GM08714 (cell line): ENCODE measurements at regions not wholly inside any gene's neighbourhood (a gene's known extent, or its start where the extent isn't known, plus 50 kb on each side); places are given as distances from the start of the nearest gene placed in this dataset.

Experiments
- H3K4me3 ChIP-seq: fragments of 200-500 bp; sonication (Bioruptor generic); 2 replicates; pipeline ENCODE4 v1.5.1; 2014; ENCODE audit warnings: mild to moderate bottlenecking, low read length, inconsistent platforms
- ZNF274 ChIP-seq: IDR thresholded peaks from 2 replicates; pipeline ENCODE4 v1.6.1; 2012; ENCODE audit warnings: mild to moderate bottlenecking, low read depth, low read length

DNA sequence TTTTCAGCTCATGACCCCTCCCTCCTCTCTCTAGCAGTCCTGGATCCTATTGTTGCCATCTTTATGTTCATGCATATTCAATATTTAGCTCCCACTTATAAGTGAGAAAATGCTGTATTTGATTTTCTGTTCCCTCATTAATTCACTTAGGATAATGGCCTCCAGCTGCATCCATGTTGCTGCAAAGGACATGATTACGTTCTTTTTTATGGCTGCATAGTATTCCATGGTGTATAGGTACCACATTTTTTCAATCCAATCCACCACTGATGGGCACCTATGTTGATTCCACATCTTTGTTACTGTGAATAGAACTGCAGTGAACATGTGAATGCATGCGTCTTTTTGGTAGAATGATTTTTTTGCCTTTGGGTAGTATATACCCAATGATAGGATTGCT is 188.4 kb downstream of the FOXL1 start:
- no peak for TF ChIP-seq ZNF274
- H3K4me3 ChIP-seq = no peak overlapping the region

DNA sequence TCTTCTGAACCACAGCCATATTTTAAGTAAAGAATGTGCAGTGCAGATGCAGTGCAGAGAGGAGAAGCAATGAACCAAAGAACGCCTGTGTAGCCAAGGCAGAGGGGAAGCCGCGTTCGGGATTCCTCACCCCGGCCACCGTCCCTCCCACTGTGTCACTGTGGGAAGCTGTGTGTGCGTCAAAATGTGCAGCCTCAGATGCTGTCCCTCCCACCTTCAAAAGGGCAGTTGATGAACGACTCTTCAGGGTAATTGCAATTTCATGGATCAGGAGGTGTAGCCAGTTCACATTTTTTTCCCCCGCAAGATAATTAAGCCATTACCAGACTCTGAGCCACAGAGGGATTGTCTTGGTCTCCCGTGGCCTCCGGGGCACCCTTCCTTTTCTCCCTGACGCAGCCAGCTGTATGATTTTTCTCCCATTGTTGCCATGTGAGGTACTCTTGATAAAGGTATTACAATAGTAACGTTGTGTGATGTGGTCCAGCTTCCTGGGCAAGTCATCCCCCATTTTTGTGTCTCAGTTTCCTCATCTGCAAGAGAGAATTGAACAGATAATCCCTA is 190.0 kb downstream of the FOXL1 start:
- no peak overlapping the region for H3K4me3 ChIP-seq
- TF ChIP-seq ZNF274 = no peak

DNA sequence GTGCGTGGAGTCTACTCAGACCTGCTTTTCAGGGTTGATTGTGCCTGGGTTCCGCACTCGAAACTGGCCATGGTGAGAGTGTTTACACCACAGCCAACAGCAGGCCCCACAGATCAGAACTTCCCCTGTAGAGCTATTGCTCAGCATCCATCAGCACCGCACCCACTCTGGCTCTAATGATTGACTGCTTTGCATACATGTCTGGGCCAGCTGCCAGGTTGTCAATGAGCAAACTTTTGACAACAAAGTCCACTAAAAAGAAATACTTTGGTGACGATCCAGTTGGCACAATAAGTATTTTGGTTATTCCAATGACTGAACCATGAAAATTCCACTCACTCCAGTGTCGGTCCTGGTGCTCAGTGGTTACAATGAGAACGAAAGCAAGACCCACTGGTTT is 190.7 kb downstream of the FOXL1 start:
- no peak for TF ChIP-seq ZNF274
- H3K4me3 ChIP-seq = no peak overlapping the region

DNA sequence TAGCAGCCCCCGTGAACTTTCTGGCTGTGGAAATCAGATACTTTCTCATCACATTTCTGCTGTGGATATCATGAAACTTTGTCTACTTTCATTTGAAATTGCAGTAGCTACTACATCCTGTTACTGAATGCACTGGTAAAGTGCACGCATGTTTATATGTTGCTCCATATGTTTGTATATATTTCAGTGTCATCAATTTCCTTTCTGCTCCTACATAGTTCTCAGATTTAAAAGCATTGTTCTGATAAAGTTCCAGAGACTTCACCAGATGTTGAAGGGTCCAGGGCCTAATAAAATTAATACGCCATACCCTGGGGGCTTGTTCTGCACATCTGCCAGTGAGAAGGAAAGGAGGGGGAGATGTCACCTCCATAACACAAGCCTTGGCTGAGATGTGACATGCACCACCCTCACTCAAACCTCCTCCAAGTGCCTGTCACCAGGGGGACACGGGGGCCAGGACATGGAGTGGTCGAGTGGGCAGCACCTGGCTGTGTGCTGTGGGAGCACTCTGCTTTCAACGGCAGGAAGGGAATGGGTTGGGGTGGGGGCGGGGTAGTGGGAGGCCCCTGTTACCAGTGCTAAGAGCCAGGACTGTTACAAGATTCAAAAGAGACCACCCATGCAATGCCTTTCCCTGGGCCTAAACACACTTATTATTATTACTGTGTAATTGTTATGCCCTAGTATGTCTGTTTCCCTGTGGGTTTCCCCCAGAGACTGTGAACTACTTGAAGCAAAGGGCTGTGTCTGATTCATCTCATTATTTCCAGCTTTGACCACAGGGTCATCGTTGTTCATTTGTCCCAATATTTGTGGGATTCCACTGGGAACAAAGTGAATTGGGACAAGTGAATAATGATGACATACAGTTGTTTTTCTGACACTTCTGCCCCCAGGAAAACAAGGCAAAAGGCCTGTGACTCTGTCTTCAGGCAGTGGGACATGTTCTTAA is 193.4 kb downstream of the FOXL1 start:
- no peak overlapping the region for H3K4me3 ChIP-seq
- no peak for TF ChIP-seq ZNF274

DNA sequence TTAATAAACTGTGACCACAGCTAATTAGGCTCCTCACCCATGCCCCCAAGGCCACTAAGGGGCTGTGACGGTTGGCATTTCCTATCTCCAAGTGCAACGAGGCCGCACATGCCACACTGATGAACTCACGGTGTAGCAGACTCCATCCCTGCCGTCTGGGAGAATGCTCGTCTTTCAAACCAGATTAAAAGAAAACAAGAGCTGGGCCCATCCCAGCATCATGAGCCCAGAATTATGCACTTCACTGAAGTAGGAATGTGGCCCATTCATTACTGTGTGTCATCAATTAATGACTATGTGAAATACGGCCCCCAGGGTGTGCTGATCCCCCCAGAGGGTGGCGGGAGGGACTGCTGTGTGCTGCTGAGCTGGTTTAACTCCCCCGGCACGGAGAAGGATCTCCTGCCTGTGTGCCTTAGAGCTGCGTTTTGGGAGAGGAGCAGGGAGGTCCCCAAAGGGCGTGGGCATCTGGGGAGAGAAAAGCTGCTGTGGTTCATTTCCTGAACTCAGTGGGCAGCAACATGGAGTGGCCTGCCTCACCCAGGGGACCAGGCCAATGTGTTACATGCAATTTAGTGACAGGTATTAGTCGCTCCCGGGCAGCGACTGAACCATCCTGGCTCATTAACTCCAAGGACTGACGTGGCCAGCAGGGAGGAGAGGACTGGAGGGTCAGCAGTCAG is 194.5 kb downstream of the FOXL1 start:
- TF ChIP-seq ZNF274 = no peak
- no peak overlapping the region for H3K4me3 ChIP-seq

DNA sequence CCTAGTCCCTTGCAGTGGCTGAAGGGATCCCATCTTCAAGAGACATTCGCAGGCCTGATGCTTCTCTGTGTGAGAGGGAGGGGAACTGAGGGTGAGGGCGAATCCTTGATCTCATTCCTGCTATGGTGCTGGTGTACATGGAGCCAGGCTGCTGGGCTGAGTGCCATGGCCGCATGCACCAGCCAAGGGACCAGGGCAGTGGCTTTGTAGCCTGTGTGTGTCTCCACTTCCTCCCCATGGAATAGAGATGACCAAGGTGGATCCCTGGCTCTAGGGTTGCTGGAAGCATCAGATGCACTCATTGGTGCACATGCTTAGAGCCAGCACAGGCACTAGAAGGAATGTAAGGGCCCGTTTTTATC is 195.0 kb downstream of the FOXL1 start:
- H3K4me3 ChIP-seq = no peak overlapping the region
- TF ChIP-seq ZNF274 = no peak

DNA sequence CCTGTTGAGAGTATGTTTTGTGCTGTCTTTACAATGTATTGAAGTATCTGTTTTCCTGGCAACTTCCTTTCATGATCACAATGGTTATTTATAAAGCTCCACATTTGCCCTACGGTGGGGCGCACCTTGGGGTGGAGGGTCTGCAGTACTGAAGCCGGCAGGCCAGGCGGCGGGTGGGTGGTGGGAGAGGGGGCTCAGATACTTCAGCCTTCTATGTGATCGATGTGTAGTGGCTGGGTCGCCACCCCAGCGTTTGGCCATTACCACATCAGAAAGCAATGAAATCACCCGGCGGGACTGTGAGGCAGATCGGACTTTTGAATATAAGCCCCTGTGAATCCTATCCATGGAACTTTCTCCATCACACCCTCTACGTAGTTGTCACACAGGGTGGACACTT is 196.6 kb downstream of the FOXL1 start:
- TF ChIP-seq ZNF274 = no peak

DNA sequence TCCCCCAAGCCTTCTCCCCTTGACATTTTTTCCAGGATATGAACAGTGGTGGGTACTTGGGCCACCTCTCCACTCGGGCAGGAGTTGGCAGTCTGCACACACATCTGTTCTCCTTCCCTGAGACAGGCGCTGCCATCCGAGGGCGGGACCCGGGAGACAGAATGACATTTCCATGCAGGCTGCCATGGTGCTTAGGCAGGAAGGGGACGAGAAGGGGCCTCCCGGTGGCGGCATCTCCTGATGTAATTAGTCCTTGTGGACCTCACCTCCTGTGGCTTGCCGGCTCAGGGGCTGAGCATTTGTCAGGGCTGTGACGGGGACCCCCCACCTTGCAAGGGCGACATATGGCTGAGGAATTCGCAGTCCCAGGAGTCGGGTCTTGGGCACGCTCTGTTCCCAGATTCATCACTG is 197.2 kb downstream of the FOXL1 start:
- TF ChIP-seq ZNF274 = no peak
- H3K4me3 ChIP-seq = no peak overlapping the region

More for the DNA sequence above, 196.6 kb downstream of the FOXL1 start:
- no peak overlapping the region for H3K4me3 ChIP-seq

DNA sequence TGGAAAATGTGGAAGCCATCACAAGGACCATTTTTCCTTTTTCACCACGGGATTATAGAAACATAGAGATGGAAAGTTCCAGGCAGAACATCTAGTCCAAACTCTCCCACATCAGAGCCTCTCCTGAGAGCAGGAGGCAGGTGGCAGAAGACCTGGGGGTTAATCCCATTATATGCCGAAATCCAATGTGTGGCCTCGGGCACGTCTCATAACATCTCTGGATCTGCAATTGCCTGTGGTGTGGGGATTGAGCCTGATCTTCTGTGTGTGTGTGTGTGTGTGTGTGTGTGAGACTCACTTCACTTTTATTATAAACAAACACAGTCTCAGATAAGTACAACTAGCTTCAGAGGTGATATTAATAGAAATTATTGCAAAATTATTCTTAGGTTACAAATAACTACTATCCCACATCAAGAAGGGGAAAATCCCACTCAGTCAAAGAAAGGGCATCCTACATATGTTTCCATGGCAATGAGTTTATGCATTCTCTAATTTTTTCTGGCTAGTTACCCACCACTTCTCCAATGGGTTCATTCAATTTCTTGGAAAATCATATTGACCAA is 199.1 kb downstream of the FOXL1 start:
- TF ChIP-seq ZNF274 = no peak
- no peak overlapping the region for H3K4me3 ChIP-seq

DNA sequence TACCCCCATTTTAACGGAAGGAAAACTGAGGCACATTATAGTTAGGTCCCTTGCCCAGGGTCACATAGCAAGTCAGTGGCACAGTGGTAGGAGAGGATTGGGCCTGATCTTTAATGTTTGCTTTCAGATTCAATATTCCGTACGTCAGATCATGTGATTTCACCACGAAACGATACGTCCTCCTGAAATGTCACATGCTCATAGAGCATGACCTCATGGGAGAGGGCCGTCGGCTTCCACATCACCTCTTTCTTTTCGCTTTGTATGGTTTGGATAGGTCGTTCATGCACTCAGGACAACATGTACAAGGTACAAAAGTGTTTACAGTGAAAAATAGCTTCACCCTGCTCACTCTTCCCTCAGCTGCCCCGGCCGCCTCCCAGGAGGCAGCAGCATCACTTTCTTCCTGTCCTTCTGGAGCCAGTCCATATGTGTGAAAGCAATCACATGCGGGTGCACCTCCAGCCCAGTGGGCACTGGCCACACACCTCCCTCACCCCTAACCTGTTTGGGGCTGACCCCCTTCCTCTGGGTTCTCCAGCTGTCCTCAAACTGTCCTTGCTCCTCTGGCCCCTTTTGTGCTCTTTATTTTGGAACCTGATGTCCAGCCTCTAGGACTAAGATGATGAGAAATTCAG is 199.9 kb downstream of the FOXL1 start:
- H3K4me3 ChIP-seq = no peak overlapping the region
- TF ChIP-seq ZNF274 = no peak

DNA sequence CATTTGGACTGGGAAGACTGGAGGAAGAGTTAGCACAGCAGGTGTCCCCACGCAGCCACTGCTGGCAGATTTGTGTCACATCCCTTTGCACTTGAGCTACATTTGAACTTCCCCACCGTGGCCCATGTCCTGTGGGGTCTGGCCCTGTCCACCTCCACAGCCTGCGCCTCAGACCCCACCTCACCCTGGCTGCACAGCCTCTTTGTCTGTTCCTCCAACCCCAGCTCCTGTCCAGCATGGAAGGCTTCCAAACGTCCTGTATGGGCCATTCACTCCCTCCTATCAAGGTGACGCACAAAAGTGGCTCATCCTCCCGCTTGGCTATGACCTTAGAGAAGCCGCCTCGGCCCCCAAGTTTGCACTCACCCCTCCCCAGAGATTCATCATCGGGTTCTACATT is 200.6 kb downstream of the FOXL1 start:
- H3K4me3 ChIP-seq = no peak overlapping the region
- no peak for TF ChIP-seq ZNF274

DNA sequence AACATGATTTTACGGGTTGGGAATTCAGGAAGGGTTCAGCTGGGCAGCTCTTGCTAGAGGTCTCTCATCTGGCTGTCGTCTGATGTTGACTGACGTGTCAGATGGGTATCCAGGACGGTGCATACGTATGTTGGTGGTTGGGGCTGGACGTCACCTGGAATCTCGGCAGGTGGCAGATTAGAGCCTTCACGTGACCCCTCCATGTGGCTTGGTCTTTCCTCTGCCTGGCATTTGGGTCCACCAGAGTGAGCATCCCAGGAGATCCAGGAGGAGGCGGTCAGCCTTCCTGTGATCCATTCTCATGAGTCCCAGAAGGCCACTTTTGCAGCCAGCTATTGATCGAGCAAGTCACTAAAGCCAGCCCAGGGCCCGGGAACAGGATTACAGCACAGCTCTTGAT is 202.7 kb downstream of the FOXL1 start:
- no peak for TF ChIP-seq ZNF274
- no peak overlapping the region for H3K4me3 ChIP-seq

DNA sequence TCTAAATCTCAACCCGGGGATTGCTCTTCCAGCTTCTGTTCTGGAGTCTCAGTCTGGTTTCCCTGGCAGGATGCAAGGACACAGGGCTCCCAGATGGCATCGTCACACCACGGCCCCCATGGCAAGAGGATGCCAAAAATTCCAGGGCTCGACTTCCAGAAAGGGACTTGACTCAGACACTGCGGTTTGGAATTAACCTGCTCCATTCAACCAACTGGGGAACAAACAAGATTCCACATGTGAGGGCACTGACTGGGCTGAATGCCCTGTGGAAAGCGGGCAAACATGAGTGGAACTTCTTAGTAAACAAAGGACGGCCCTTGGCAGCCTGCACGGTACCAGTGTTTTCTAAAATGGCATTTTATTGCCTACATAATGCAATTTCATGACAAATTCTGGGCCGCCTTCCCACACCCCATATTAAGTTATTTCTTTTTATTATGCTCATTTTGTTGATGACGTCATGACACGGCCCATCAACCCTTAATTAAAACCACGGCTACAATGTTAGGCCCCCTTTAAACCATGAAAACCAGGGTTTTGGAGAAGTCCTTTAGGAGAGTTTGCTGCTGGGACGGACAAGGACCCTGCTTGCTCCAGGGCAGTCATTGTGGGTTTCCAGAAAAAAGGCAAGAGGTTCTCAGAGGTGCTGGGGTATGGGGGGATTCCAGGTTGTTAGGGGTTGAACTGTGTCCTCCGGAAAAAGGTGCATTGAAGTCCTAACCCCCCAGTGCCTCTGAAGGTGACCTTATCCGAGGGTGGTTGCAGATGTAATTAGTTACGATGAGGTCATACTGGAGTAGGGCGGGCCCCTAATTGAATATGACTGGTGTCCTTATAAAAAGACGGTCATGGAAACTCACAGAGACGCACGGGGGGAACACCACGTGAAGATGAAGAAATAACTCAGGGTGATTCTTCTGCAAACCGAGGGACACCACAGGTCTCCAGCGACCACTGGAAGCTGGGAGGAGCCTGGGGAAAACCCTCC is 205.6 kb downstream of the FOXL1 start:
- no peak overlapping the region for H3K4me3 ChIP-seq
- no peak for TF ChIP-seq ZNF274
